Adrenal gland (tissue), 9 donors: ENCODE measurements at regions not wholly inside any gene's neighbourhood (a gene's known extent, or its start where the extent isn't known, plus 50 kb on each side); places are given as distances from the start of the nearest gene placed in this dataset.

ENCODE experiments used
- DNase-seq, 7 donors: peaks; one replicate each; pipeline ENCODE4 v3.0.0-alpha.2; 2019 to 2020
- H3K27ac ChIP-seq, 5 donors: fragments of 200-600 bp; sonication (generic) in 4 of 5; 1 replicate in 3 of 5; 2 replicates in 2 of 5; pipeline versions ENCODE4 v1.5.1 to v1.8.0; 2016 to 2020; ENCODE audit warnings: mild to moderate bottlenecking in 1 of 5
- H3K27me3 ChIP-seq: fragments of 200-600 bp; 2 replicates; pipeline ENCODE4 v1.8.0; 2021
- H3K36me3 ChIP-seq, 2 donors: fragments of 200-600 bp; replicated peaks in 1 of 2; 1 replicate in 1 of 2; 2 replicates in 1 of 2; pipeline versions ENCODE4 v1.5.1 to v1.8.0; 2018 to 2022
- H3K4me1 ChIP-seq, 2 donors: fragments of 200-600 bp; replicated peaks in 1 of 2; 1 replicate in 1 of 2; 2 replicates in 1 of 2; pipeline versions ENCODE4 v1.5.1 to v1.8.0; 2018 to 2021
- H3K4me3 ChIP-seq, 4 donors: fragments of 200-600 bp; sonication (generic) in 3 of 4; one replicate each; pipeline ENCODE4 v1.5.1; 2016 to 2018
- H3K9me3 ChIP-seq, 3 donors: fragments of 200-600 bp; sonication (generic) in 1 of 3; replicated peaks in 1 of 3; 1 replicate in 2 of 3; 2 replicates in 1 of 3; pipeline versions ENCODE4 v1.5.1 to v1.8.0; 2016 to 2021
- POLR2A ChIP-seq, 2 donors: fragments of 450-650 bp; IDR thresholded peaks; one replicate each; pipeline ENCODE4 v1.6.1; 2017; ENCODE audit warnings: antibody characterized with exemption in 2 of 2, mild to moderate bottlenecking in 2 of 2, moderate library complexity in 1 of 2
- WGBS, 4 donors: extraction: QIAGEN DNeasy Blood & Tissue Kit in 2 of 4; methylation state at CpG; one replicate each; pipeline versions ENCODE4 v1.1.5 to v1.1.7; 2013 to 2017; 5-methylcytosine and 5-hydroxymethylcytosine counted together
- intact Hi-C, 2 donors: fragments of 100-400 bp; cut with DNase I; formaldehyde crosslinking; loops; one replicate each; pipeline versions ENCODE4 v1.14.1 to v1.15.0; 2022 to 2023
- TF ChIP-seq, protein P1 (sequence below), 6 experiments: fragments of 450-650 bp in 4 of 6; fragments of 200-600 bp in 2 of 6; sonication (generic) in 1 of 6; IDR thresholded peaks; 1 replicate in 5 of 6; 2 replicates in 1 of 6; pipeline versions ENCODE4 v1.5.1 to v1.8.0; 2016 to 2021; ENCODE audit warnings: antibody characterized with exemption in 6 of 6, mild to moderate bottlenecking in 2 of 6, moderate library complexity in 1 of 6
- donor health status: healthy with polysubstance abuse.
- donor health status: Bipolar disorder and iron deficiency.
- donor health status: DM: yes; HTN: yes; CAD: no.
- donor health status: DM: no; HTN: no; CAD: no.
- donor health status: DM: no; HTN: no; CAD: no.

DNA sequence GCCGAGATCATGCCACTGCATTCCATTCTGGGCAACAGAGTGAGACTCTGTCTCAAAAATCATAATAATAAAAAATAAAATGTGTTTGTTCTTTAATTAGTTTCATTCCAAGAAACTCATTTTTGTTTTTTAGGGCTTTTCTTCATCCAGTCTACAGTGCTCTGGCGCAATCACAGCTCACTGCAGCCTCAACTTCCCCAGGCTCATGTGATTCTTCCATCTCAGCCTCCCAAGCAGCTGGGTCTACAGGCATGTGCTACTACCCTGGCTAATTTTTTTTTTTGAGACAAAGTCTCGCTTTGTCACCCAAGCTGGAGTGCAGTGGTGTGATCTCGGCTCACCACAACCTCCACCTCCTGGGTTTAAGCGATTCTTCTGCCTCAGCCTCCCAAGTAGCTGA lies 143.6 kb upstream of the JARID2 start:
- Histone ChIP-seq H3K36me3 (no peaks in the 10 kb centered on the region), H3K4me1 (no peaks in the 10 kb centered on the region), H3K4me3 (no peak overlapping the region), H3K27ac (no peak overlapping the region), H3K9me3 (no peaks in the 10 kb centered on the region), H3K27me3 (no peaks in the 10 kb centered on the region)
- 92 to 94% (median 94%) methylated on average over 5 of the region's 5 CpGs for WGBS, 4 donors
- intact Hi-C loops = no loop called here
- peak in 3 of 7 donors; percentile 16 to 43 (median 22) for DNase-seq
- TF ChIP-seq, protein P1, sequence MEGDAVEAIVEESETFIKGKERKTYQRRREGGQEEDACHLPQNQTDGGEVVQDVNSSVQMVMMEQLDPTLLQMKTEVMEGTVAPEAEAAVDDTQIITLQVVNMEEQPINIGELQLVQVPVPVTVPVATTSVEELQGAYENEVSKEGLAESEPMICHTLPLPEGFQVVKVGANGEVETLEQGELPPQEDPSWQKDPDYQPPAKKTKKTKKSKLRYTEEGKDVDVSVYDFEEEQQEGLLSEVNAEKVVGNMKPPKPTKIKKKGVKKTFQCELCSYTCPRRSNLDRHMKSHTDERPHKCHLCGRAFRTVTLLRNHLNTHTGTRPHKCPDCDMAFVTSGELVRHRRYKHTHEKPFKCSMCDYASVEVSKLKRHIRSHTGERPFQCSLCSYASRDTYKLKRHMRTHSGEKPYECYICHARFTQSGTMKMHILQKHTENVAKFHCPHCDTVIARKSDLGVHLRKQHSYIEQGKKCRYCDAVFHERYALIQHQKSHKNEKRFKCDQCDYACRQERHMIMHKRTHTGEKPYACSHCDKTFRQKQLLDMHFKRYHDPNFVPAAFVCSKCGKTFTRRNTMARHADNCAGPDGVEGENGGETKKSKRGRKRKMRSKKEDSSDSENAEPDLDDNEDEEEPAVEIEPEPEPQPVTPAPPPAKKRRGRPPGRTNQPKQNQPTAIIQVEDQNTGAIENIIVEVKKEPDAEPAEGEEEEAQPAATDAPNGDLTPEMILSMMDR (IDR thresholded peaks at IDR 0.05) = no peak
- TF ChIP-seq POLR2A (IDR thresholded peaks at IDR 0.05) = no peak

DNA sequence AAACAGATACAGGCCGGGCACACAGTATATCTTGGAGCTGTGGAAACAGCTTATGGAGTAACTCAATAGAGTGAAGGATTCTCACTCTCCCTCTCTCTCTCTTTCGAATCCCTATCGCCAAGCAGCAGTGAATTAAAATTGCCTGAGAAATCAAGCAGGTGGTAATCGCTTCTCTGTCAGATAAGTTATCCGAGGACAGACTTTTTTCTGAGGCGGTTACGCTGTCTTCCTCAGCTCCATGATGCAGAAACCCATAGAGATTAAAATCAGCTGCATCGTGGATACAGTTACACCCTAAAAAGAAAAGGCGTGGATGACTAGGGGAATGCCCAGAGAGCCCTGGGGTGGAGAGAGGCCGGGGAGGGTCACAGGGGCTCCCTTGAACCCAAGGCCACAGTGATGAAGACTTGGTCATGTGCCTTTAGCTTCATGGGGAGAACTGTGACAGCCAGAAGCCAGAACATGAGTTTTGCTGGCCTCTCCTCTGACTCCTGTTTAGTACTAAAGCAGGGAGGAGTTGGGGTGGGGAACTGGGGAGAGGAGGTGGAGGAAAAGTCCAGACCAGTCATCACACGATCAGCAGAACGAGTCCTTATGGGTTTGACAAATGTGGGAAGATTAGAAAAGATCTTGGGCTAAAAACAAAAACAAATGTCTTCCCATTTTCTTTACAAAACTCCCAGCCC lies 138.8 kb upstream of the JARID2 start:
- no peaks in the 10 kb centered on the region for H3K4me1 ChIP-seq
- H3K36me3 ChIP-seq = no peaks in the 10 kb centered on the region
- no peak for TF ChIP-seq POLR2A (IDR thresholded peaks at IDR 0.05)
- TF ChIP-seq, protein P1 (IDR thresholded peaks at IDR 0.05) = no peak
- H3K27me3 ChIP-seq = no peaks in the 10 kb centered on the region
- intact Hi-C loops = no loop called here
- no peak overlapping the region for H3K27ac ChIP-seq
- WGBS, 4 donors = 82 to 88% (median 83%) methylated on average over 11 to 12 of the region's 12 CpGs
- H3K9me3 ChIP-seq = no peaks in the 10 kb centered on the region
- no peak for DNase-seq
- H3K4me3 ChIP-seq = no peak overlapping the region

DNA sequence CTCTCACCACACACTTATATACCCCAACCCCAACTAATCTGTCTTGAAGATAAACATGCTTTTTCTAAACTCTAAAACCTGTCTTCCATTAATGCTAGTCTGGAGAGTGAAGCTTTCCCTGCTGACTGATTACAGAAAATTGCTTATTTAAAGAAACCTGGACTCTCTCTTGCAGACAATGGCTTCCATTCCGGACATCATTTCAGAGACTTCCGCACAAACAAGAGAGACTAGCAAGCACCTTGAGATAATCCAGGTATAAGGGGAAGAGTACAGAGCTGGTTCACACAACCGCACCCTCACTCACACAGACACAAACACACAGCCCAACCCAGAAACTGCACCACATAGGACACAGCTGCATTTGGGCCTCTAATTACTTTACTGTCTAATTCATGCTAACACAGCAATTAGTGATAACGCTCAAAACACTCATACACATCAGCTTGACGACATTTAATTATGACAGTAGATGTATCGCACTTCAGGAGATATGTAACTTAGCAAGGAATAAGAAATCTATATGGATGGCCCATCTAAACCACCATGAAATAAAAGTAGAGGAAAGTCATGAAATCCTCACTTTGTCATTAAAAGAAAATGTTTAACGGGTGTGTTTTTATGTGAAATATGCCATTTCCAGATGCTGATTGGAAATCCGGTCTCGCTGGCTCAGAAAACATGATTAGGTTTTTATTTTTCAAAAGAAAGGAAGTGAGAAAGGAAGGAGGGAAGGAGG lies 138.1 kb upstream of the JARID2 start:
- Histone ChIP-seq H3K27me3 (no peaks in the 10 kb centered on the region), H3K36me3 (no peaks in the 10 kb centered on the region), H3K4me1 (no peaks in the 10 kb centered on the region), H3K9me3 (no peaks in the 10 kb centered on the region), H3K4me3 (no peak overlapping the region), H3K27ac (no peak overlapping the region)
- TF ChIP-seq POLR2A (IDR thresholded peaks at IDR 0.05) = no peak
- TF ChIP-seq, protein P1 (IDR thresholded peaks at IDR 0.05) = no peak
- no peak for DNase-seq
- intact Hi-C loops = no loop called here
- WGBS, 4 donors = 90 to 96% (median 93%) methylated on average over 9 of the region's 9 CpGs

DNA sequence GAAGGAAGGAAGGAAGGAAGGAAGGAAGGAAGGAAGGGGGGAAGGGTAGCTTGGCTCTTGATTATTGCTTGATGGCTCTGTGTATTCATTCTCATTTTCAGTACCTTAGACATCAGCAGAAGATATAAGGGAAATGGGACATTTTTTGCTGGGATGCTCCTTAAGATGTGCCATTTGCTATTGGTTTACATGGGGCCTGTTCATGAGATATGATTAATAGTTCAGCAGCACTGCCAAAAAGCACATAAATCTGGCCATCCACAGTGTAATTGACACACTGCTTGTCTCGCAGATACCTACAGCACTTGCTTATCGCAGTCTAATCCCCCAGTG lies 137.5 kb upstream of the JARID2 start:
- Histone ChIP-seq H3K27me3 (no peaks in the 10 kb centered on the region), H3K4me3 (no peak overlapping the region)
- WGBS, 4 donors = 79 to 95% (median 92%) methylated on average over 2 of the region's 2 CpGs

More for the DNA sequence above, 137.5 kb upstream of the JARID2 start:
- Histone ChIP-seq H3K36me3 (no peaks in the 10 kb centered on the region), H3K27ac (peak overlapping the region in 1 of 5 donors; percentile 61), H3K9me3 (no peaks in the 10 kb centered on the region), H3K4me1 (no peaks in the 10 kb centered on the region)
- TF ChIP-seq, protein P1 (IDR thresholded peaks at IDR 0.05) = no peak
- no peak for TF ChIP-seq POLR2A (IDR thresholded peaks at IDR 0.05)
- intact Hi-C loops = no loop called here
- DNase-seq = no peak
